HepG2 (cell line): ENCODE measurements at regions not wholly inside any gene's neighbourhood (a gene's known extent, or its start where the extent isn't known, plus 50 kb on each side); places are given as distances from the start of the nearest gene placed in this dataset.

Experiments
- ATAC-seq: fragments of 200-7000 bp; cut with Tn5 transposase; 3 replicates; pipeline ENCODE4 v1.9.1; 2020; ENCODE audit warnings: mild to moderate bottlenecking, moderate library complexity
- BruUV-seq: library from RNA; stranded (reverse); fragments of 400-500 nt; replicated peaks from 2 replicates; lab custom pipeline; 2021; lab: Mats Ljungman, UMichigan
- CTCF ChIA-PET: fragments of 300-600 bp; formaldehyde crosslinking; extraction: SDS; loops from one replicate; lab custom pipeline; 2021; ENCODE audit warnings: low total read pairs, inconsistent platforms, low intra/inter-chr PET ratio; lab: Yijun Ruan, JAX
- POLR2A ChIA-PET: fragments of 350-600 bp; sonication (Branson Sonifier 250); formaldehyde crosslinking; loops from one replicate; lab custom pipeline; 2020; ENCODE audit warnings: antibody characterized with exemption, inconsistent platforms; lab: Yijun Ruan, JAX
- DNase-seq: peaks from one replicate; pipeline ENCODE4 v3.0.0-alpha.2; 2015; ENCODE audit warnings: low spot score
- FAIRE-seq: peaks from 3 replicates; lab custom pipeline; 2011; peaks lifted over from hg19 to GRCh38; lab: Jason Lieb, UNC
- H2AFZ ChIP-seq: one replicate; pipeline ENCODE4 v1.6.1; 2011; ENCODE audit warnings: low read length, inconsistent platforms
- H3K27ac ChIP-seq: fragments of 300-600 bp; 3 replicates; pipeline ENCODE4 v1.8.0; 2011; ENCODE audit warnings: mixed run types, mild to moderate bottlenecking, mixed read lengths, low read length, inconsistent platforms; ENCODE audit not compliant: insufficient read depth; ENCODE audit errors: extremely low read length
- H3K27me3 ChIP-seq, 2 experiments: fragments of 200-600 bp in 1 of 2; 2 replicates in 1 of 2; 3 replicates in 1 of 2; pipeline versions ENCODE4 v1.6.0 to v1.8.0; 2011; ENCODE audit warnings: low read length in 2 of 2, mild to moderate bottlenecking in 2 of 2, moderate library complexity in 2 of 2, inconsistent platforms in 1 of 2; ENCODE audit not compliant: insufficient read depth in 2 of 2, control insufficient read depth in 1 of 2
- H3K36me3 ChIP-seq, 2 experiments: fragments of 200-600 bp in 1 of 2; replicated peaks in 1 of 2; 2 replicates in 1 of 2; 3 replicates in 1 of 2; pipeline versions ENCODE4 v1.5.1 to v1.8.0; 2011; ENCODE audit warnings: low read length in 2 of 2, inconsistent platforms in 1 of 2; ENCODE audit not compliant: insufficient read depth in 2 of 2, control insufficient read depth in 1 of 2
- H3K4me1 ChIP-seq: 2 replicates; pipeline ENCODE4 v1.5.1; 2012; ENCODE audit warnings: low read length, inconsistent platforms; ENCODE audit not compliant: insufficient read depth
- H3K4me2 ChIP-seq: 2 replicates; pipeline ENCODE4 v1.6.0; 2011; ENCODE audit warnings: low read depth, low read length, inconsistent platforms
- H3K4me3 ChIP-seq, 3 experiments: fragments of 200-600 bp in 1 of 3; sonication (generic), shearing (Covaris generic) in 1 of 3; replicated peaks in 1 of 3; 2 replicates each; pipeline ENCODE4 v1.5.1; 2011 to 2016; ENCODE audit warnings: low read length in 3 of 3, inconsistent platforms in 2 of 3, low read depth in 2 of 3, mild to moderate bottlenecking in 2 of 3, control low read depth in 1 of 3, mixed read lengths in 1 of 3; ENCODE audit not compliant: insufficient read depth in 1 of 3
- H3K79me2 ChIP-seq: one replicate; pipeline ENCODE4 v1.6.1; 2011; ENCODE audit warnings: low read length, inconsistent platforms; ENCODE audit not compliant: insufficient read depth
- H3K9ac ChIP-seq: 2 replicates; pipeline ENCODE4 v1.6.0; 2011; ENCODE audit warnings: mild to moderate bottlenecking, low read depth, low read length, inconsistent platforms; ENCODE audit not compliant: insufficient read depth
- H3K9me3 ChIP-seq: 2 replicates; pipeline ENCODE4 v1.5.1; 2012; ENCODE audit warnings: mild to moderate bottlenecking, low read length
- H4K20me1 ChIP-seq: 2 replicates; pipeline ENCODE4 v1.6.0; 2011; ENCODE audit warnings: inconsistent platforms, mild to moderate bottlenecking, low read length, moderate library complexity; ENCODE audit not compliant: insufficient read depth
- ATF2 ChIP-seq: sonication (generic); formaldehyde crosslinking; IDR thresholded peaks from 2 replicates; pipeline ENCODE4 v1.4.0; 2020; ENCODE audit warnings: missing genetic modification reagents
- BHLHE40 ChIP-seq: IDR thresholded peaks from 2 replicates; pipeline ENCODE4 v1.6.1; 2011; ENCODE audit warnings: low read length, improper control_type of control experiment
- HOXA9 ChIP-seq: sonication (generic); formaldehyde crosslinking; IDR thresholded peaks from 2 replicates; pipeline ENCODE4 v1.8.1; 2022; ENCODE audit warnings: missing genetic modification reagents, mild to moderate bottlenecking, moderate library complexity, borderline replicate concordance
- KDM4B ChIP-seq: sonication (generic); formaldehyde crosslinking; IDR thresholded peaks from 2 replicates; pipeline ENCODE4 v1.4.0; 2020; ENCODE audit warnings: missing genetic modification reagents
- MIER2 ChIP-seq: IDR thresholded peaks from 2 replicates; pipeline ENCODE4 v1.6.1; 2016; ENCODE audit warnings: missing biosample characterization, missing genetic modification reagents
- RFXAP ChIP-seq: sonication (generic); formaldehyde crosslinking; IDR thresholded peaks from 2 replicates; pipeline ENCODE4 v1.4.0; 2020; ENCODE audit warnings: missing genetic modification reagents, borderline replicate concordance
- ZNF563 ChIP-seq: sonication (generic); formaldehyde crosslinking; IDR thresholded peaks from 2 replicates; pipeline ENCODE4 v1.8.0; 2022; ENCODE audit warnings: mild to moderate bottlenecking, moderate library complexity, missing genetic modification reagents
- WGBS: methylation state at CpG from one replicate; pipeline ENCODE4 v1.1.6; 2017; ENCODE audit warnings: low lambda C conversion rate; 5-methylcytosine and 5-hydroxymethylcytosine counted together
- in situ Hi-C: cut with HindIII; loops from 2 replicates; pipeline ENCODE4 v1.10.0; 2017; ENCODE audit warnings: low pct_unique_long_range_greater_than_20kb; ENCODE audit not compliant: extremely low pct_ligation_motif_present
- intact Hi-C: fragments of 100-400 bp; cut with micrococcal nuclease; formaldehyde crosslinking; loops from one replicate; pipeline ENCODE4 v1.10.0; 2022; ENCODE audit not compliant: unreplicated experiment
- TF ChIP-seq, protein P1 (sequence below): sonication (generic); formaldehyde crosslinking; conservative IDR thresholded peaks from 2 replicates; pipeline ENCODE4 v1.8.0; 2022; ENCODE audit warnings: missing genetic modification reagents
- TF ChIP-seq, protein P2 (sequence below): sonication (generic); formaldehyde crosslinking; IDR thresholded peaks from 2 replicates; pipeline ENCODE4 v1.4.0; 2020; ENCODE audit warnings: missing genetic modification reagents

DNA sequence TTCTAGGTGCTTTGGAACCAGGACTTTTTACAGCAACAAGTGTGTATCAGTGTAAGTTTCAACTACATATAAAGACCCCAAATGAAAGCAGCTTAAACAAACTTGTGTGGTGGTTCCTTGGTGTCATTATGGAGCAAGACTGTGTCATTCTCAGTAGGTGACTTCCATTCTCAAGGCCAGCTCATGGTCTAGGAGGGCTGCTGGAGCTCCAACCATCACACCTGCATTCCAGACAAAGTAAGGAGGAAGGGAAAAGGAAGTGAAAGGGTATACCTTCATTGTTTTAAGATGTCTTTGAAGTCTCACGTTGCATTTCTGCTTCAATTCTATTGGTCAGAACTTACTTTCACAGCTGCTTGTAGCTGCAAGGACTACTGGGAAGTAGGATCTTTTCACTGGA lies 188.6 kb downstream of the C1orf94 start:
- ChIA-PET CTCF (no interaction called here), POLR2A (no interaction called here)
- TF ChIP-seq RFXAP (CRISPR knock-in tag) (no peak), KDM4B (CRISPR knock-in tag) (no peak), HOXA9 (CRISPR knock-in tag) (no peak), MIER2 (CRISPR knock-in tag) (no peak), BHLHE40 (no peak), ATF2 (CRISPR knock-in tag) (no peak), ZNF563 (CRISPR knock-in tag) (no peak)
- TF ChIP-seq, protein P1, sequence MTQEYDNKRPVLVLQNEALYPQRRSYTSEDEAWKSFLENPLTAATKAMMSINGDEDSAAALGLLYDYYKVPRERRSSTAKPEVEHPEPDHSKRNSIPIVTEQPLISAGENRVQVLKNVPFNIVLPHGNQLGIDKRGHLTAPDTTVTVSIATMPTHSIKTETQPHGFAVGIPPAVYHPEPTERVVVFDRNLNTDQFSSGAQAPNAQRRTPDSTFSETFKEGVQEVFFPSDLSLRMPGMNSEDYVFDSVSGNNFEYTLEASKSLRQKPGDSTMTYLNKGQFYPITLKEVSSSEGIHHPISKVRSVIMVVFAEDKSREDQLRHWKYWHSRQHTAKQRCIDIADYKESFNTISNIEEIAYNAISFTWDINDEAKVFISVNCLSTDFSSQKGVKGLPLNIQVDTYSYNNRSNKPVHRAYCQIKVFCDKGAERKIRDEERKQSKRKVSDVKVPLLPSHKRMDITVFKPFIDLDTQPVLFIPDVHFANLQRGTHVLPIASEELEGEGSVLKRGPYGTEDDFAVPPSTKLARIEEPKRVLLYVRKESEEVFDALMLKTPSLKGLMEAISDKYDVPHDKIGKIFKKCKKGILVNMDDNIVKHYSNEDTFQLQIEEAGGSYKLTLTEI (CRISPR knock-in tag), result no peak
- TF ChIP-seq, protein P2, sequence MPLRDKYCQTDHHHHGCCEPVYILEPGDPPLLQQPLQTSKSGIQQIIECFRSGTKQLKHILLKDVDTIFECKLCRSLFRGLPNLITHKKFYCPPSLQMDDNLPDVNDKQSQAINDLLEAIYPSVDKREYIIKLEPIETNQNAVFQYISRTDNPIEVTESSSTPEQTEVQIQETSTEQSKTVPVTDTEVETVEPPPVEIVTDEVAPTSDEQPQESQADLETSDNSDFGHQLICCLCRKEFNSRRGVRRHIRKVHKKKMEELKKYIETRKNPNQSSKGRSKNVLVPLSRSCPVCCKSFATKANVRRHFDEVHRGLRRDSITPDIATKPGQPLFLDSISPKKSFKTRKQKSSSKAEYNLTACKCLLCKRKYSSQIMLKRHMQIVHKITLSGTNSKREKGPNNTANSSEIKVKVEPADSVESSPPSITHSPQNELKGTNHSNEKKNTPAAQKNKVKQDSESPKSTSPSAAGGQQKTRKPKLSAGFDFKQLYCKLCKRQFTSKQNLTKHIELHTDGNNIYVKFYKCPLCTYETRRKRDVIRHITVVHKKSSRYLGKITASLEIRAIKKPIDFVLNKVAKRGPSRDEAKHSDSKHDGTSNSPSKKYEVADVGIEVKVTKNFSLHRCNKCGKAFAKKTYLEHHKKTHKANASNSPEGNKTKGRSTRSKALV (CRISPR knock-in tag), result no peak
- Histone ChIP-seq H3K4me1 (no peaks in the 10 kb centered on the region), H4K20me1 (no peaks in the 10 kb centered on the region), H3K4me2 (no peak overlapping the region), H3K4me3 (no peak overlapping the region), H3K9ac (no peak overlapping the region), H3K79me2 (no peaks in the 10 kb centered on the region), H3K9me3 (no peaks in the 10 kb centered on the region), H3K36me3 (no peaks in the 10 kb centered on the region), H3K27me3 (no peaks in the 10 kb centered on the region), H2AFZ (no peak overlapping the region), H3K27ac (no peak overlapping the region)
- no peak for ATAC-seq
- intact Hi-C loops (no loop called here), in situ Hi-C loops (no loop called here)
- BruUV-seq, result no TSS peak
- FAIRE-seq, result no peak
- DNase-seq, result no peak
- WGBS, result 0% methylated on average over 1 of the region's 1 CpG
